ENCODE measurements at regions not wholly inside any gene's neighbourhood (a gene's known extent, or its start where the extent isn't known, plus 50 kb on each side); places are given as distances from the start of the nearest gene placed in this dataset.

DNA sequence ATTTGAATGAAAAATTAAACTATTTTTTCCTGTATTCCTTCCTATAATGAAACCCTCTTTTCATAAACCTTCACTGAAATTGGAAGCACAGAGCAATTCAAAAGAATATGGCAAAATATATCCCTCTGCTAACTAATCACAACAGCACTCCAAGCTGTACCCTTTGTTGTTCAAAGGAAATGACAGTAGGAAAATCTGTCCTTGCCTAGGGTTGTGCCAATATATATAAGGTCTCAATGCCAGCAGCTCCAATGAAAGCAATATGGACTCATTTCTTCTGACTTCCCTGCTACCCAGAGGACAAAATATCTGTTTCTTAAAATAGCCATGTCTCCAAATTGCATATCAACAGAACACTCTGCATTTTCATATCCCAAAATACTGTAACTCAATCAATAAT, 373.9 kb upstream of the MC4R start:
- TF ChIP-seq EZH2 (IDR thresholded peaks at IDR 0.05; ENCODE audit: low read depth, low read length, severe bottlenecking) (no peak), EP300 (IDR thresholded peaks at IDR 0.05; ENCODE audit: borderline replicate concordance in 1 of 2, low read depth in 2 of 2, low read length in 2 of 2) (no peak), ASH2L (IDR thresholded peaks at IDR 0.05; ENCODE audit: low read length) (no peak), BACH1 (IDR thresholded peaks at IDR 0.05; ENCODE audit: low read length) (no peak), POLR2A (IDR thresholded peaks at IDR 0.05; ENCODE audit: control extremely low read depth in 1 of 2, low read depth in 2 of 2, low read length in 2 of 2) (no peak)
- TF ChIP-seq, protein P1, sequence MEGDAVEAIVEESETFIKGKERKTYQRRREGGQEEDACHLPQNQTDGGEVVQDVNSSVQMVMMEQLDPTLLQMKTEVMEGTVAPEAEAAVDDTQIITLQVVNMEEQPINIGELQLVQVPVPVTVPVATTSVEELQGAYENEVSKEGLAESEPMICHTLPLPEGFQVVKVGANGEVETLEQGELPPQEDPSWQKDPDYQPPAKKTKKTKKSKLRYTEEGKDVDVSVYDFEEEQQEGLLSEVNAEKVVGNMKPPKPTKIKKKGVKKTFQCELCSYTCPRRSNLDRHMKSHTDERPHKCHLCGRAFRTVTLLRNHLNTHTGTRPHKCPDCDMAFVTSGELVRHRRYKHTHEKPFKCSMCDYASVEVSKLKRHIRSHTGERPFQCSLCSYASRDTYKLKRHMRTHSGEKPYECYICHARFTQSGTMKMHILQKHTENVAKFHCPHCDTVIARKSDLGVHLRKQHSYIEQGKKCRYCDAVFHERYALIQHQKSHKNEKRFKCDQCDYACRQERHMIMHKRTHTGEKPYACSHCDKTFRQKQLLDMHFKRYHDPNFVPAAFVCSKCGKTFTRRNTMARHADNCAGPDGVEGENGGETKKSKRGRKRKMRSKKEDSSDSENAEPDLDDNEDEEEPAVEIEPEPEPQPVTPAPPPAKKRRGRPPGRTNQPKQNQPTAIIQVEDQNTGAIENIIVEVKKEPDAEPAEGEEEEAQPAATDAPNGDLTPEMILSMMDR (IDR thresholded peaks at IDR 0.05; ENCODE audit: control extremely low read depth in 1 of 3, insufficient read depth in 1 of 3, low read depth in 1 of 3, low read length in 3 of 3), result no peak
- TF ChIP-seq, protein P2, sequence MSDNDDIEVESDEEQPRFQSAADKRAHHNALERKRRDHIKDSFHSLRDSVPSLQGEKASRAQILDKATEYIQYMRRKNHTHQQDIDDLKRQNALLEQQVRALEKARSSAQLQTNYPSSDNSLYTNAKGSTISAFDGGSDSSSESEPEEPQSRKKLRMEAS (IDR thresholded peaks at IDR 0.05), result no peak

All from H1 (cell line).